HK-2 (cell line): ENCODE measurements at regions not wholly inside any gene's neighbourhood (a gene's known extent, or its start where the extent isn't known, plus 50 kb on each side); places are given as distances from the start of the nearest gene placed in this dataset.
"Not testable (repeated sequence)": the region's sequence is repeated elsewhere in the genome, so short reads cannot be mapped to it uniquely, and the experiment has no call there.

Experiments
- DNase-seq: peaks from one replicate; pipeline ENCODE4 v3.0.0-alpha.2; 2018; ENCODE audit not compliant: unreplicated experiment

- DNase-seq = no peak
Observed at GRCh38 chr9:85208666-85209065, 533.1 kb downstream of the AGTPBP1 start.

- DNase-seq = no peak
Observed at GRCh38 chr9:85204176-85204575, 534.6 kb downstream of the NTRK2 start.

- no peak for DNase-seq
Observed at GRCh38 chr9:85202596-85202995, 533.1 kb downstream of the NTRK2 start.

GRCh38 chr9:85200726-85201404, 531.3 kb downstream of the NTRK2 start:
- DNase-seq = no peak

- no peak for DNase-seq
Observed at GRCh38 chr9:85199866-85200495, 530.5 kb downstream of the NTRK2 start.

GRCh38 chr9:85192750-85193149, 523.2 kb downstream of the NTRK2 start:
- no peak for DNase-seq

- DNase-seq = no peak
Observed at GRCh38 chr9:85186218-85186585, 516.7 kb downstream of the NTRK2 start.

GRCh38 chr9:85185486-85186217, 516.1 kb downstream of the NTRK2 start:
- no peak for DNase-seq

GRCh38 chr9:85182383-85182782, 512.9 kb downstream of the NTRK2 start:
- no peak for DNase-seq

GRCh38 chr9:85178474-85178873, 508.9 kb downstream of the NTRK2 start:
- no peak for DNase-seq

GRCh38 chr9:85173967-85174366, 504.4 kb downstream of the NTRK2 start:
- DNase-seq = no peak

GRCh38 chr9:85172001-85172978, 502.8 kb downstream of the NTRK2 start:
- DNase-seq = no peak

- no peak for DNase-seq
Observed at GRCh38 chr9:85171163-85171562, 501.6 kb downstream of the NTRK2 start.

- no peak for DNase-seq
Observed at GRCh38 chr9:85168412-85168811, 498.9 kb downstream of the NTRK2 start.

- DNase-seq = no peak
Observed at GRCh38 chr9:85167146-85167545, 497.6 kb downstream of the NTRK2 start.

- no peak for DNase-seq
Observed at GRCh38 chr9:85163825-85164224, 494.3 kb downstream of the NTRK2 start.

GRCh38 chr9:85163415-85163814, 493.9 kb downstream of the NTRK2 start:
- DNase-seq = no peak

GRCh38 chr9:85162822-85163221, 493.3 kb downstream of the NTRK2 start:
- no peak for DNase-seq

GRCh38 chr9:85160944-85161343, 491.4 kb downstream of the NTRK2 start:
- not testable (repeated sequence) for DNase-seq

GRCh38 chr9:85158512-85158911, 489.0 kb downstream of the NTRK2 start:
- DNase-seq = no peak

- no peak for DNase-seq
Observed at GRCh38 chr9:85157772-85158171, 488.2 kb downstream of the NTRK2 start.

GRCh38 chr9:85156652-85157051, 487.1 kb downstream of the NTRK2 start:
- DNase-seq = no peak
